Neural crest cell (in vitro differentiated cells): ENCODE measurements at regions not wholly inside any gene's neighbourhood (a gene's known extent, or its start where the extent isn't known, plus 50 kb on each side); places are given as distances from the start of the nearest gene placed in this dataset.

Experiments
- DNase-seq: peaks from one replicate; pipeline ENCODE4 v3.0.0; 2021; ENCODE audit warnings: low read depth, mixed read lengths, low spot score
- H3K27ac Mint-ChIP-seq: one replicate; pipeline ENCODE4 v1.8.0; 2021; ENCODE audit warnings: mild to moderate bottlenecking, mixed read lengths; ENCODE audit not compliant: unreplicated experiment
- H3K27me3 Mint-ChIP-seq: 2 replicates; pipeline ENCODE4 v1.8.0; 2021; ENCODE audit warnings: low read depth, mild to moderate bottlenecking, mixed read lengths
- H3K36me3 Mint-ChIP-seq: 2 replicates; pipeline ENCODE4 v1.8.0; 2021; ENCODE audit warnings: low read depth, mild to moderate bottlenecking, mixed read lengths
- H3K4me1 Mint-ChIP-seq: 2 replicates; pipeline ENCODE4 v1.8.0; 2021; ENCODE audit warnings: mixed read lengths
- H3K4me3 Mint-ChIP-seq: one replicate; pipeline ENCODE4 v1.8.0; 2021; ENCODE audit warnings: mild to moderate bottlenecking, mixed read lengths
- H3K9me3 Mint-ChIP-seq: 2 replicates; pipeline ENCODE4 v1.8.0; 2021; ENCODE audit warnings: mixed read lengths
- CTCF ChIP-seq: fragments of 200-600 bp; sonication (generic); conservative IDR thresholded peaks from 2 replicates; pipeline ENCODE4 v1.5.0; 2021; ENCODE audit warnings: antibody characterized with exemption, mild to moderate bottlenecking

- no peak for DNase-seq
- no peak overlapping the region for H3K27ac Mint-ChIP-seq
Observed at GRCh38 chr5:2461701-2462691, 289.5 kb downstream of the IRX2 start.

GRCh38 chr5:2460098-2460497 is 291.4 kb downstream of the IRX2 start:
- peaks cover 21% of the 10 kb centered on the region for H3K4me1 Mint-ChIP-seq
- no peaks in the 10 kb centered on the region for H3K9me3 Mint-ChIP-seq
- H3K27ac Mint-ChIP-seq: no peak overlapping the region
- no peak for TF ChIP-seq CTCF
- no peaks in the 10 kb centered on the region for H3K36me3 Mint-ChIP-seq
- no peak for DNase-seq
- no peak overlapping the region for H3K4me3 Mint-ChIP-seq
- H3K27me3 Mint-ChIP-seq: peaks cover 10% of the 10 kb centered on the region

More at GRCh38 chr5:2461701-2462691, 289.5 kb downstream of the IRX2 start:
- peaks cover 22% of the 10 kb centered on the region for H3K4me1 Mint-ChIP-seq
- H3K9me3 Mint-ChIP-seq: no peaks in the 10 kb centered on the region
- no peaks in the 10 kb centered on the region for H3K36me3 Mint-ChIP-seq
- TF ChIP-seq CTCF: no peak
- peaks cover 13% of the 10 kb centered on the region for H3K27me3 Mint-ChIP-seq
- no peak overlapping the region for H3K4me3 Mint-ChIP-seq

- no peak overlapping the region for H3K27ac Mint-ChIP-seq
- no peaks in the 10 kb centered on the region for H3K36me3 Mint-ChIP-seq
- no peak overlapping the region for H3K4me3 Mint-ChIP-seq
- no peak for TF ChIP-seq CTCF
- H3K27me3 Mint-ChIP-seq: peaks cover 10% of the 10 kb centered on the region
- H3K4me1 Mint-ChIP-seq: peaks cover 14% of the 10 kb centered on the region
- DNase-seq: no peak
- no peaks in the 10 kb centered on the region for H3K9me3 Mint-ChIP-seq
Observed at GRCh38 chr5:2459251-2459650, 292.2 kb downstream of the IRX2 start.

- Mint-ChIP-seq H3K9me3 (no peaks in the 10 kb centered on the region), H3K4me1 (peaks cover 5% of the 10 kb centered on the region), H3K36me3 (no peaks in the 10 kb centered on the region), H3K27ac (no peak overlapping the region), H3K4me3 (no peak overlapping the region), H3K27me3 (peaks cover 14% of the 10 kb centered on the region)
- no peak for DNase-seq
- TF ChIP-seq CTCF: no peak
Observed at GRCh38 chr5:2455878-2456277, 295.6 kb downstream of the IRX2 start.

GRCh38 chr5:2454876-2455275 is 296.6 kb downstream of the IRX2 start:
- Mint-ChIP-seq H3K9me3 (no peaks in the 10 kb centered on the region), H3K4me1 (peaks cover 2% of the 10 kb centered on the region), H3K27me3 (peaks cover 19% of the 10 kb centered on the region), H3K36me3 (no peaks in the 10 kb centered on the region), H3K4me3 (no peak overlapping the region), H3K27ac (no peak overlapping the region)
- DNase-seq: no peak
- TF ChIP-seq CTCF: no peak
